ENCODE measurements at regions not wholly inside any gene's neighbourhood (a gene's known extent, or its start where the extent isn't known, plus 50 kb on each side); places are given as distances from the start of the nearest gene placed in this dataset.
A peak's percentile ranks its signal among the peaks of the same experiment; 100 is the strongest.

DNA sequence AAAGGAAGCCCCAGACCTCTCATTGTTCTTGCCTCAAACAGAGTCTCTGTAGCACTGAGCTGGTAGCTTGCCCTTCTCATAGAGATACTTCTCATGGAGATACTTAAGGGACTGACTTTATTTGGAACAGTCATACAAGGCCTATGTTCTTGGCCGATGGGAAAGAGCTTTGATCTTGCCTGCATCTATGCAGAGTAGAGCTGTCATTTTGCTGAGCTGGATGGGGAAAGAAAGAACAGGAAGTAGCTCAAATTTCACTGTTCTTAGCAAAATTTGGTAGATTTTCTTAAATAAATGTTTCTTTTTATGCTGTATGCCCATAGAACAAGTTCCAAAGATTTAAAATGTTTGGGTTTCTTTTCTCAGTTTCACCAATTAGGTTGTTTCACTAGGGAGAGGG is 119.3 kb upstream of the SEC61G start:
- Histone ChIP-seq H3K27ac (ENCODE audit: low read depth in 1 of 3, low read length in 2 of 3) (no peak overlapping the region), H3K9me3 (ENCODE audit: control insufficient read depth in 2 of 2, insufficient read depth in 1 of 2, low read depth in 1 of 2, low read length in 1 of 2) (no peaks in the 10 kb centered on the region), H3K4me3 (ENCODE audit: low read depth in 1 of 3, low read length in 3 of 3) (no peak overlapping the region), H3K27me3 (ENCODE audit: control insufficient read depth in 3 of 3, insufficient read depth in 3 of 3, low read length in 3 of 3) (no peaks in the 10 kb centered on the region), H3K4me1 (ENCODE audit: control insufficient read depth in 3 of 3, insufficient read depth in 2 of 3, low read depth in 1 of 3, low read length in 2 of 3) (peaks cover 0 to 14% (median 4%) of the 10 kb centered on the region in 3 donors), H3K36me3 (ENCODE audit: control insufficient read depth in 3 of 3, insufficient read depth in 2 of 3, low read depth in 1 of 3, low read length in 3 of 3) (no peaks in the 10 kb centered on the region)
- DNase-seq (no peak), FAIRE-seq (no peak)
- WGBS, 3 donors, result 55 to 86% (median 68%) methylated on average over 1 of the region's 1 CpG

DNA sequence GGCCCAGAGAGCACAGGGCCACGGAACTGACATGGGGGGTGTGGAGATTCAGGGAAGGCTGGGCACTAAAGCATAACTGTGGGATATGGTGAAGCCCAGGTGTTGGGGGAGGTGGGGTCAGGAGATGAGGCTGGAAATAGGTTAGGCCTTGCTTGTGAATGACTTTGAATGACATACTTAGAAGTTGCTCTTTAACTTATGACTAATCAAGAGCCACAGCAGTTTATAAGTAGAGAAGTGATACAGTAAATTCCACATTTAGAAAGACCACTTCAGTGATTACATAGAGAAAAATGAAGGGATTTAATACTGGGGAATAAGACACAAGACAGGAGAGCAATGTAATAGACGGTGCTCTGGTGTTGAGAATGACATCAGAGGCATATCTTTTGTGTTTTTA is 120.8 kb upstream of the SEC61G start:
- no peaks in the 10 kb centered on the region for H3K9me3 ChIP-seq (ENCODE audit: control insufficient read depth in 2 of 2, insufficient read depth in 1 of 2, low read depth in 1 of 2, low read length in 1 of 2)
- peak; percentile 38 to 57 for DNase-seq
- 62 to 78% (median 71%) methylated on average over 2 of the region's 2 CpGs for WGBS, 3 donors
- H3K4me3 ChIP-seq (ENCODE audit: low read depth in 1 of 3, low read length in 3 of 3), result no peak overlapping the region
- no peaks in the 10 kb centered on the region for H3K36me3 ChIP-seq (ENCODE audit: control insufficient read depth in 3 of 3, insufficient read depth in 2 of 3, low read depth in 1 of 3, low read length in 3 of 3)
- H3K27me3 ChIP-seq (ENCODE audit: control insufficient read depth in 3 of 3, insufficient read depth in 3 of 3, low read length in 3 of 3), result no peaks in the 10 kb centered on the region
- H3K4me1 ChIP-seq (ENCODE audit: control insufficient read depth in 3 of 3, insufficient read depth in 2 of 3, low read depth in 1 of 3, low read length in 2 of 3), result peaks cover 0 to 16% (median 4%) of the 10 kb centered on the region in 3 donors
- no peak for FAIRE-seq
- H3K27ac ChIP-seq (ENCODE audit: low read depth in 1 of 3, low read length in 2 of 3), result peak overlapping the region in 1 of 3 donors; percentile 72

DNA sequence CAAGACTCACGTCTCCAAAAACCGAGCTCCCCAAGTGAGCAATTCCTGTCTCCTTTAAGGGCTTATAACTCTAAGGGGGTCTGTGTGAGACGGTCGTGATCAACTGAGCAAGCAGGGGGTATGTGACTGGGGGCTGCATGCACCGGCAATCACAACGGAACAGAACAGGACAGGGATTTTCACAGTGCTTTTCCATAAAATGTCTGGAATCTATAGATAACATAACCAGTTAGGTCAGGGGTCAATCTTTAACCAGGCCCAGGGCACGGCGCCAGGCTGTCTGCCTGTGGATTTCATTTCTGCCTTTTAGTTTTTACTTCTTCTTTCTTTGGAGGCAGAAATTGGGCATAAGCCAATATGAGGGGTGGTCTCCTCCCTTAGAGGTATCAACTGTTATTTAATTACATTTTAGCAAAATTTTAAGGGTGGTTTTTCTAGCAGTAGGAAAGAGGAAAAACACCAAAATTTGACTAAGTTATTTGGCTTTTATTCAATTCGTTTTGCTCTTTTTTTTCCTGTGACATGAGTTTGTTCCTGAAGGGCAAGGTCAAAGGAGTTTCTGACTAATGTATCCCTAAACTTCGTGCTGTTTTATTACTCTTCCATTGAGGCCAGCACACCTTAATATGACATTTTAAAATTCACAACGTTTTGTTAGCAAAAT is 121.4 kb upstream of the SEC61G start:
- 27 to 57% (median 39%) methylated on average over 11 of the region's 11 CpGs for WGBS, 3 donors
- H3K36me3 ChIP-seq (ENCODE audit: control insufficient read depth in 3 of 3, insufficient read depth in 2 of 3, low read depth in 1 of 3, low read length in 3 of 3), result no peaks in the 10 kb centered on the region
- peak overlapping the region in 1 of 3 donors; percentile 72 for H3K27ac ChIP-seq (ENCODE audit: low read depth in 1 of 3, low read length in 2 of 3)
- peak in 1 of 2 donors; percentile 14 for DNase-seq
- H3K9me3 ChIP-seq (ENCODE audit: control insufficient read depth in 2 of 2, insufficient read depth in 1 of 2, low read depth in 1 of 2, low read length in 1 of 2), result no peaks in the 10 kb centered on the region
- H3K4me3 ChIP-seq (ENCODE audit: low read depth in 1 of 3, low read length in 3 of 3), result no peak overlapping the region
- H3K27me3 ChIP-seq (ENCODE audit: control insufficient read depth in 3 of 3, insufficient read depth in 3 of 3, low read length in 3 of 3), result no peaks in the 10 kb centered on the region
- FAIRE-seq, result no peak
- peaks cover 0 to 16% (median 4%) of the 10 kb centered on the region in 3 donors for H3K4me1 ChIP-seq (ENCODE audit: control insufficient read depth in 3 of 3, insufficient read depth in 2 of 3, low read depth in 1 of 3, low read length in 2 of 3)

DNA sequence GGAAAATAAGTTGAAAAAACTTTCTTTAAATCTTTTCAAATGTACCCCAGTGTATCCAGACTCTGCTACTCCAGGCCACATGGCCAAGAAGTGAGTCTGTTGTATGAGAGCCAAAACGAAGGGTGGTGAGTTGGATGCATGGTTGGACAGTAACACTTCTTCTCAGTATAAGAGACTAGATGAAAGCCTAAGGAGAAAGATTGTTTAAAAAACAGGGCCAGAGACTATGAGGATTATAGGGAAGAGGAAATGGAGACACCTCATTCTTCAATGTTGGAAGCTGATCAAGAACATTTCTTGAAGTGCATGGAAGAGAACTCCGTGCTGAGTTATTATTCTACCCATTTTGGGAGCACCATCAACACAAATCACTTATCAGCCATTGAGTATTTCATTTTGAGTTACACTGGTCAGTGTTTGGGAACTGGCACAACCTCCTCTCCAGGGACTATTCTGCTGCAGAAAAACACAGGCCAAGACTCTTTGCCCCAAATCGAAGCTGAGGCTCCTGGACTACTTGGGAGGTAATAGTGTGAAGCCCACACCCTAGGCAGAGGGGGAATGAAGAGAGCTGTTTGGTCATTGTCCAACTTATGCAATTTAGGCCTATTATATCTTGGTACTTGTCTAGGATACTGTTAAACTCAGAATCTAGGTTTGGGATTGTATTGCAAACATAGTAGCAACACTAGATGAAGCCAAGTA is 123.0 kb upstream of the SEC61G start:
- Histone ChIP-seq H3K9me3 (ENCODE audit: control insufficient read depth in 2 of 2, insufficient read depth in 1 of 2, low read depth in 1 of 2, low read length in 1 of 2) (no peaks in the 10 kb centered on the region), H3K27me3 (ENCODE audit: control insufficient read depth in 3 of 3, insufficient read depth in 3 of 3, low read length in 3 of 3) (no peaks in the 10 kb centered on the region), H3K4me1 (ENCODE audit: control insufficient read depth in 3 of 3, insufficient read depth in 2 of 3, low read depth in 1 of 3, low read length in 2 of 3) (peaks cover 0 to 16% (median 4%) of the 10 kb centered on the region in 3 donors), H3K27ac (ENCODE audit: low read depth in 1 of 3, low read length in 2 of 3) (no peak overlapping the region), H3K4me3 (ENCODE audit: low read depth in 1 of 3, low read length in 3 of 3) (no peak overlapping the region), H3K36me3 (ENCODE audit: control insufficient read depth in 3 of 3, insufficient read depth in 2 of 3, low read depth in 1 of 3, low read length in 3 of 3) (no peaks in the 10 kb centered on the region)
- DNase-seq, result no peak
- 70 to 88% (median 75%) methylated on average over 3 of the region's 3 CpGs for WGBS, 3 donors
- no peak for FAIRE-seq

DNA sequence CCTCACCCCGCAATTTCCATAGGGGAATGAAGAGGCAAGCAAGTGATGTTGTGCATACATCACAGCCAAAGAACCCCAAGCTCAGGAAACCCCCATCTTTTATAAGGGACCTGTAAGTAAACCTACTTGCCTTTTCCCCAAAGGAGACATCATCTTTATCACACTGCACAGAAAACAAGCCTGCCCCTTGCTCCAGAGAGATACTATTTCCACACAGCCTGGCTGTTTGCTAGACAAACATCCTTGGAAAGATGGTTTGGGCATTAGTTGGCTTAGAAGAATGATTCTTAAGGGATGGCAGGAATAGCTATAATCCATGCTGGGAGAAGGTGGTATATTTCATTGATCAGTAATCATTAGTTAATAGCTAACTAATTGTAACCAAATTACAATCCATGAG is 123.7 kb upstream of the SEC61G start:
- H3K9me3 ChIP-seq (ENCODE audit: control insufficient read depth in 2 of 2, insufficient read depth in 1 of 2, low read depth in 1 of 2, low read length in 1 of 2), result no peaks in the 10 kb centered on the region
- H3K4me1 ChIP-seq (ENCODE audit: control insufficient read depth in 3 of 3, insufficient read depth in 2 of 3, low read depth in 1 of 3, low read length in 2 of 3), result peaks cover 0 to 16% (median 4%) of the 10 kb centered on the region in 3 donors
- 75 to 100% (median 81%) methylated on average over 1 of the region's 1 CpG for WGBS, 3 donors
- FAIRE-seq, result no peak
- no peak overlapping the region for H3K27ac ChIP-seq (ENCODE audit: low read depth in 1 of 3, low read length in 2 of 3)
- H3K27me3 ChIP-seq (ENCODE audit: control insufficient read depth in 3 of 3, insufficient read depth in 3 of 3, low read length in 3 of 3), result no peaks in the 10 kb centered on the region
- no peak for DNase-seq
- no peaks in the 10 kb centered on the region for H3K36me3 ChIP-seq (ENCODE audit: control insufficient read depth in 3 of 3, insufficient read depth in 2 of 3, low read depth in 1 of 3, low read length in 3 of 3)
- no peak overlapping the region for H3K4me3 ChIP-seq (ENCODE audit: low read depth in 1 of 3, low read length in 3 of 3)

DNA sequence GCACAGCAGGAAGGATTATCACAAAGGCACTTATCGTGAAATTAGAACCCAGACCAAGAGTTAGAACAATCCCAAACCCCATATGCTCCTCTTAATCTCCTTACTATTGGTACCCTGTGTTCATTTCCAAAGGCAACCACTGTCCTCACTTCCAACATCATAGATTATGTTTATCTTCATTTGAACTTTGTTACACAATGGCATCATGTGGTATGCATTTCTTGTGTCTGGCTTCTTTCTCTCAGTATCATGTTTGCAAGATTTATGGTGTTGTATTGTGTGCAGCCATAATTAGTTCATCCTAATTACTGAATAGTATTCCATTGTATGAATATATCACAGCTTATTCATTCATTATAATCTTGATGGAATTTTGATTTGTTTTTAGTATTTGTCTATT is 124.6 kb upstream of the SEC61G start:
- WGBS, 3 donors, result 91 to 97% (median 96%) methylated on average over 1 of the region's 1 CpG
- peak; percentile 10 to 52 for DNase-seq
- no peak overlapping the region for H3K27ac ChIP-seq (ENCODE audit: low read depth in 1 of 3, low read length in 2 of 3)

DNA sequence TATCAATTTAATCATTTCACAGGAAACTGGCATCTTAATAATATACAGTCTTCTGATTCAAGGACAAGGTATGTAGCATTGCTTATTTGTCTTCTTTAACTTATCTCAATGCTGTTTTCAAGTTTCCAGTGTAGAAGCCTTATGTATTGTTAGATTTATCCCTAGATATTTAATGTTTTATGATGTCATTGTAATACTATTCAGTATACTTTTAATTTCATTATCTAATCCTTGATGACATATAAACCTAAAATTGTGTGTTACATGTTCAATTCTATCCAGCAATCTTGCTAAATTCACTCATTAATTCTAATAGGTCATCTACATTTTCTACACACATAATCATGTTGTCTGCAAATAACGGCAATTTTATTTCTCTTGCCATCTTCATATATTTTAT is 126.3 kb upstream of the SEC61G start:
- no peak overlapping the region for H3K27ac ChIP-seq (ENCODE audit: low read depth in 1 of 3, low read length in 2 of 3)
- FAIRE-seq (no peak), DNase-seq (no peak)
- no peaks in the 10 kb centered on the region for H3K9me3 ChIP-seq (ENCODE audit: control insufficient read depth in 2 of 2, insufficient read depth in 1 of 2, low read depth in 1 of 2, low read length in 1 of 2)
- H3K27me3 ChIP-seq (ENCODE audit: control insufficient read depth in 3 of 3, insufficient read depth in 3 of 3, low read length in 3 of 3), result peaks cover 0 to 5% (median 0%) of the 10 kb centered on the region in 3 donors
- H3K4me1 ChIP-seq (ENCODE audit: control insufficient read depth in 3 of 3, insufficient read depth in 2 of 3, low read depth in 1 of 3, low read length in 2 of 3), result peaks cover 0 to 16% (median under 1%) of the 10 kb centered on the region in 3 donors
- no peak overlapping the region for H3K4me3 ChIP-seq (ENCODE audit: low read depth in 1 of 3, low read length in 3 of 3)
- WGBS, 3 donors, result 92 to 98% (median 94%) methylated on average over 1 of the region's 1 CpG
- no peaks in the 10 kb centered on the region for H3K36me3 ChIP-seq (ENCODE audit: control insufficient read depth in 3 of 3, insufficient read depth in 2 of 3, low read depth in 1 of 3, low read length in 3 of 3)

More for the DNA sequence above, 124.6 kb upstream of the SEC61G start:
- no peaks in the 10 kb centered on the region for H3K9me3 ChIP-seq (ENCODE audit: control insufficient read depth in 2 of 2, insufficient read depth in 1 of 2, low read depth in 1 of 2, low read length in 1 of 2)
- H3K4me1 ChIP-seq (ENCODE audit: control insufficient read depth in 3 of 3, insufficient read depth in 2 of 3, low read depth in 1 of 3, low read length in 2 of 3), result peaks cover 0 to 20% (median 4%) of the 10 kb centered on the region in 3 donors
- H3K27me3 ChIP-seq (ENCODE audit: control insufficient read depth in 3 of 3, insufficient read depth in 3 of 3, low read length in 3 of 3), result peaks cover 0 to 4% (median 0%) of the 10 kb centered on the region in 3 donors
- no peaks in the 10 kb centered on the region for H3K36me3 ChIP-seq (ENCODE audit: control insufficient read depth in 3 of 3, insufficient read depth in 2 of 3, low read depth in 1 of 3, low read length in 3 of 3)
- no peak overlapping the region for H3K4me3 ChIP-seq (ENCODE audit: low read depth in 1 of 3, low read length in 3 of 3)
- no peak for FAIRE-seq

DNA sequence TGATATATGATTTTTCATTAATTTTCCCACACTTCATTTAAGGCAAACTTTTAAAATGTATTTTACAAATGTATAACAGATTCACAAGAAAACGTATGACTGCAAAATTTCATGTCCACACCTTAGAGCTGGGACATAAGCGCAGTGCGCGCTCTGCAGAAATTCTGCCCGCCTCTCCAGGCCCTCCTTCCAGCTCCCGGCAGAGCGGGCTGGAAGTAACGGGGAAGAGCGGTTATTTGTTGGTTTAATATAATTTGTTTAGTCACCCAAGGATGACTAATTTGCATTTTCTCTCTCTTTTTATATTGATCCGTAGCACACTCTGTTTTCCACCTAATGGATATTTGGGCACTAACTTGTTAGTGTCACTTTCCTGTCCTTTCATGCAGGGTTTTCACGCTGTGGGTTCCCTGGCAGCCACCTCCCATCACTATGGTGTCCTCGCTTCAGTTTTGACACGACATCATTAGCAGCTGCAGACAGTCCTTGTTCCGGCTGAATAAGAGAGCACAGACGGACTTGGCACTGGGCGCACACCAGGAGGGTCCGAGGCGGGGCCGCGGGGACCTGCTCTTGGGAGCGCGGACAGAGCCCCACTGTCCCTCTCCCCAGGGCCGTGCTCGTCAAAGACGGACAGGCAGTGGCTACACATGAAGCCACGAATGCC is 129.2 kb upstream of the SEC61G start:
- DNase-seq (peak; percentile 9 to 44), FAIRE-seq (no peak)
- Histone ChIP-seq H3K27ac (ENCODE audit: low read depth in 1 of 3, low read length in 2 of 3) (no peak overlapping the region), H3K27me3 (ENCODE audit: control insufficient read depth in 3 of 3, insufficient read depth in 3 of 3, low read length in 3 of 3) (peaks cover 0 to 5% (median 0%) of the 10 kb centered on the region in 3 donors), H3K36me3 (ENCODE audit: control insufficient read depth in 3 of 3, insufficient read depth in 2 of 3, low read depth in 1 of 3, low read length in 3 of 3) (no peaks in the 10 kb centered on the region), H3K4me1 (ENCODE audit: control insufficient read depth in 3 of 3, insufficient read depth in 2 of 3, low read depth in 1 of 3, low read length in 2 of 3) (peaks cover 0 to 9% (median 0%) of the 10 kb centered on the region in 3 donors), H3K4me3 (ENCODE audit: low read depth in 1 of 3, low read length in 3 of 3) (peak overlapping the region in 1 of 3 donors; percentile 37), H3K9me3 (ENCODE audit: control insufficient read depth in 2 of 2, insufficient read depth in 1 of 2, low read depth in 1 of 2, low read length in 1 of 2) (no peaks in the 10 kb centered on the region)
- 27 to 30% (median 30%) methylated on average over 25 to 26 of the region's 26 CpGs for WGBS, 3 donors
